Uterus (tissue), 2 donors: ENCODE measurements at regions not wholly inside any gene's neighbourhood (a gene's known extent, or its start where the extent isn't known, plus 50 kb on each side); places are given as distances from the start of the nearest gene placed in this dataset.

ENCODE experiments used
- POLR2A ChIP-seq, 2 donors: fragments of 450-650 bp; IDR thresholded peaks; one replicate each; pipeline ENCODE4 v1.6.1; 2016; ENCODE audit warnings: antibody characterized with exemption in 2 of 2, mild to moderate bottlenecking in 1 of 2, moderate library complexity in 1 of 2
- TF ChIP-seq, protein P1 (sequence below), 4 experiments: fragments of 200-600 bp in 2 of 4; fragments of 450-650 bp in 2 of 4; sonication (generic) in 2 of 4; IDR thresholded peaks; one replicate each; pipeline ENCODE4 v1.5.1; 2016 to 2019; ENCODE audit warnings: antibody characterized with exemption in 4 of 4, mild to moderate bottlenecking in 2 of 4, moderate library complexity in 1 of 4

DNA sequence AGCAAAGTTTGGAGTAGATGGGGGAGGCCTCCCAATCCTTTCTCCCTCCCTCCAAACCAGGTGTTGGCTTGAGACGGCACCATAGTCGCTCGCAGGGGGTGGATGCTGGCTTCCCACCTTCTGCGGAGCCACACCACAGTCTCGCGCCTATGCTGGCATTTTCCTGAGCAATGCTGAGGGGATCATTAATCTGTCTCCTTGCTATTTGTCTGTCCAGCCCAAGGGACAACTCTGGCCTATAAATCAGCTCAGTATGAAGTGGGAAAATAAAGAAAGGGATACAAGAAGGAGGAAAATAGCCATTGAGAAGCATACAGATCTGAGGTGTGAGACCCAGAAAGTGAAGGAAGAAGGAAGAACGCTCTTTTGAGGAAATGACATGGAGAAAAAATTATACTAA lies 53.5 kb upstream of the CADM1 start:
- TF ChIP-seq, protein P1, sequence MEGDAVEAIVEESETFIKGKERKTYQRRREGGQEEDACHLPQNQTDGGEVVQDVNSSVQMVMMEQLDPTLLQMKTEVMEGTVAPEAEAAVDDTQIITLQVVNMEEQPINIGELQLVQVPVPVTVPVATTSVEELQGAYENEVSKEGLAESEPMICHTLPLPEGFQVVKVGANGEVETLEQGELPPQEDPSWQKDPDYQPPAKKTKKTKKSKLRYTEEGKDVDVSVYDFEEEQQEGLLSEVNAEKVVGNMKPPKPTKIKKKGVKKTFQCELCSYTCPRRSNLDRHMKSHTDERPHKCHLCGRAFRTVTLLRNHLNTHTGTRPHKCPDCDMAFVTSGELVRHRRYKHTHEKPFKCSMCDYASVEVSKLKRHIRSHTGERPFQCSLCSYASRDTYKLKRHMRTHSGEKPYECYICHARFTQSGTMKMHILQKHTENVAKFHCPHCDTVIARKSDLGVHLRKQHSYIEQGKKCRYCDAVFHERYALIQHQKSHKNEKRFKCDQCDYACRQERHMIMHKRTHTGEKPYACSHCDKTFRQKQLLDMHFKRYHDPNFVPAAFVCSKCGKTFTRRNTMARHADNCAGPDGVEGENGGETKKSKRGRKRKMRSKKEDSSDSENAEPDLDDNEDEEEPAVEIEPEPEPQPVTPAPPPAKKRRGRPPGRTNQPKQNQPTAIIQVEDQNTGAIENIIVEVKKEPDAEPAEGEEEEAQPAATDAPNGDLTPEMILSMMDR (IDR thresholded peaks at IDR 0.05), result no peak
- no peak for TF ChIP-seq POLR2A (IDR thresholded peaks at IDR 0.05)
